NT2/D1 (cell line): ENCODE measurements at regions not wholly inside any gene's neighbourhood (a gene's known extent, or its start where the extent isn't known, plus 50 kb on each side); places are given as distances from the start of the nearest gene placed in this dataset.

Experiments
- SUZ12 ChIP-seq: IDR thresholded peaks from 2 replicates; pipeline ENCODE4 v1.6.1; 2011; ENCODE audit not compliant: insufficient read length, insufficient read depth; ENCODE audit errors: extremely low read depth
- YY1 ChIP-seq: IDR thresholded peaks from 2 replicates; pipeline ENCODE4 v1.6.1; 2011; ENCODE audit not compliant: insufficient read length, insufficient read depth
- ZNF274 ChIP-seq: IDR thresholded peaks from 2 replicates; pipeline ENCODE4 v1.6.1; 2011; ENCODE audit warnings: mild to moderate bottlenecking, low read depth, low read length

DNA sequence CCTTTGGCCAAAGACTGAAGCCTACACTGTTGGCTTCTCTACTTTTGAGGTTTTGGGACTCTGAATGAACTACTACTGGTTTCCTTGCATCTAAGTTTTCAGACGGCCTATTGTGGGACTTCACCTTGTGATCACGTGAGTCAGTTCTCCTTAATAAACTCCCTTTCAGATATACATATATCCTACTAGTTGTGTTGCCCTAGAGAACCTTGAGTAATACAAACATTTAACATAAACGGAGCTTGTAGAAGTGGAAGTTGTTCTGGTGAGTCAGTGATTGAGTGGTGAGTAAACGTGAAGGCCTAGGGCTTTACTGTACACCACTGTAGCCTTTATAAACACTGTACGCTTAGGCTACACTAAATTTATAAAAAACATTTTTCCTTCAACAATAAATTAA, 107.2 kb upstream of the CDH2 start:
- TF ChIP-seq ZNF274 (no peak), YY1 (no peak), SUZ12 (no peak)
